WERI-Rb-1 (cell line): ENCODE measurements at regions not wholly inside any gene's neighbourhood (a gene's known extent, or its start where the extent isn't known, plus 50 kb on each side); places are given as distances from the start of the nearest gene placed in this dataset.
"Not testable (repeated sequence)": the region's sequence is repeated elsewhere in the genome, so short reads cannot be mapped to it uniquely, and the experiment has no call there.

Experiments used
- DNase-seq: peaks from one replicate; pipeline ENCODE4 v3.0.0-alpha.2; 2020
- H3K27ac ChIP-seq: fragments of 250-450 bp; sonication (Bioruptor Pico); 2 replicates; pipeline ENCODE4 v1.5.1; 2020; ENCODE audit warnings: mild to moderate bottlenecking, moderate library complexity
- H3K27me3 ChIP-seq: fragments of 250-450 bp; sonication (Bioruptor Pico); 2 replicates; pipeline ENCODE4 v1.5.1; 2021; ENCODE audit warnings: mild to moderate bottlenecking, low read depth, moderate library complexity; ENCODE audit not compliant: insufficient read depth, severe bottlenecking
- H3K36me3 ChIP-seq: fragments of 250-450 bp; sonication (Bioruptor Pico); 2 replicates; pipeline ENCODE4 v1.5.1; 2020; ENCODE audit warnings: mild to moderate bottlenecking, moderate library complexity
- H3K4me3 ChIP-seq: 2 replicates; pipeline ENCODE4 v1.5.1; 2011; ENCODE audit warnings: low read depth, mild to moderate bottlenecking, control low read depth, low read length
- H3K9me3 ChIP-seq: fragments of 250-450 bp; sonication (Bioruptor Pico); 2 replicates; pipeline ENCODE4 v1.5.1; 2021; ENCODE audit warnings: mild to moderate bottlenecking, moderate library complexity; ENCODE audit not compliant: severe bottlenecking
- CTCF ChIP-seq: IDR thresholded peaks from 2 replicates; pipeline ENCODE4 v1.5.1; 2011; ENCODE audit warnings: low read depth, mild to moderate bottlenecking, control low read depth, inconsistent platforms, low read length

- Histone ChIP-seq H3K36me3 (no peaks in the 10 kb centered on the region), H3K9me3 (no peaks in the 10 kb centered on the region), H3K27ac (no peak overlapping the region), H3K27me3 (no peaks in the 10 kb centered on the region), H3K4me3 (no peak overlapping the region)
- no peak for DNase-seq
- no peak for TF ChIP-seq CTCF
Observed at GRCh38 chr18:39167990-39168389, 1602.4 kb upstream of the CELF4 start.

GRCh38 chr18:39166776-39167175 is 1601.2 kb upstream of the CELF4 start:
- Histone ChIP-seq H3K36me3 (no peaks in the 10 kb centered on the region), H3K27me3 (no peaks in the 10 kb centered on the region), H3K27ac (no peak overlapping the region), H3K9me3 (no peaks in the 10 kb centered on the region), H3K4me3 (no peak overlapping the region)
- no peak for DNase-seq
- TF ChIP-seq CTCF, result no peak

GRCh38 chr18:39162013-39162827 is 1596.6 kb upstream of the CELF4 start:
- H3K9me3 ChIP-seq, result no peaks in the 10 kb centered on the region
- no peak overlapping the region for H3K4me3 ChIP-seq
- TF ChIP-seq CTCF, result no peak
- H3K27me3 ChIP-seq, result no peaks in the 10 kb centered on the region
- no peak overlapping the region for H3K27ac ChIP-seq
- DNase-seq, result no peak
- H3K36me3 ChIP-seq, result no peaks in the 10 kb centered on the region

DNA sequence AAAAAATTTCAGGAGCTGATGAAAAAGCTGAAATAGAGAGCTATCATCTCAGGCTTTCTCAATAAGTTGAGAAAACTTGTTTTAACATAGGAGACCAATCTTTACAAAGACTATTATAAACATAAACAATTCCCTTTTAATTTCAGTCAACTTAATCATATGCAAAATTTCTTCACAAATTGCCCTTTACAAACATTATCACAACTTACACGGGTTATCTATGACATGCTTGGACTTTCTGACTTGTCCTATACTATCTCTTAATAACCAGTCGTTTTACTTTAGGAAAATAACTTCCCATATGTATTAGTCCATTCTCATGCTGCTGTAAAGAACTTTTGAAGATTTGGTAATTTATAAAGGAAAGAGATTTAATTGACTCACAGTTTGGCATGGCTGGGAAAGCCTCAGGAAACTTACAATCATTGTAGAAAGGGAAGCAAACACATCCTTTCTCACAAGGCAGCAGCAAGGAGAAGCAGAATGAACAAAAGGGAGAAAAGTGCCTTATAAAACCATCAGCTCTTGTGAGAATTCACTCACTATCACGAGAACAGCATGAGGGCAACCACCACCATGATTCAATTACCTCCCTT is 1583.7 kb upstream of the CELF4 start:
- Histone ChIP-seq H3K36me3 (no peaks in the 10 kb centered on the region), H3K27ac (no peak overlapping the region), H3K27me3 (no peaks in the 10 kb centered on the region), H3K4me3 (no peak overlapping the region), H3K9me3 (peaks cover 6% of the 10 kb centered on the region)
- DNase-seq, result no peak
- TF ChIP-seq CTCF, result no peak

DNA sequence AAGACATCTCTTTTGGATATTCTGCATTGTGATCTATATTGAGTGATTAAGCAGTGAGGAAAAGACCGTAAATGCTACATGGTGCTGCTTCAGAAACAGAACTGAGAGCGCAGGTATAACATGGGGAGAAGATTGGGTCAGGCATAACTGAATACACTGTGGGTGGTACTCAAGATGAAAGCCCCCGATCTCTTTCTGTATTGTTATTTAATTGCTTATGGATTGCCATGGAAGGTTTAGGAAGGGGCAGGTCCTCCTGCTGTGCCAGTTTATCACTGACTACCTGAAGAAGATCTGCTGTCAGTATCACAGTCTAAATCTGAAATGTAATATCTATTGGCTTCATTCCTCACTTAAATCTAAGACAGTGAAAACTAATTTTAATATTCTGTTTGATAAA is 1568.7 kb upstream of the CELF4 start:
- Histone ChIP-seq H3K9me3 (no peaks in the 10 kb centered on the region), H3K4me3 (no peak overlapping the region), H3K27ac (no peak overlapping the region), H3K27me3 (no peaks in the 10 kb centered on the region), H3K36me3 (no peaks in the 10 kb centered on the region)
- DNase-seq, result no peak
- no peak for TF ChIP-seq CTCF

DNA sequence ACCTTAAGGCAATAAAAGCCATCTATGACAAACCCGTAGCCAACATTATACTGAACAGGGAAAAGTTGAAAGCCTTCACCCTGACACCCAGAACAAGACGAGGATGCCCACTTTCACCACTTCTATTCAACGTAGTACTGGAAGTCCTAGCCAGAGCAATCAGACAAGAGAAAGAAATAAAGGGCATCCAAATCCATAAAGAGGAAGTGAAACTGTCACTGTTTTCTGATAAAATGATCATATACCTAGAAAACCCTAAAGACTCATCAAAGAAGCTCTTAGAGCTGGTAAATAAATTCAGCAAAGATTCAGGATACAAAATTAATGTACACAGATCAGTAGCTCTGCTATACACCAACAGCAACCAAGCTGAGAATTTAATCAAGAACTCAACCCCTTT is 1561.9 kb upstream of the CELF4 start:
- not testable (repeated sequence) for H3K9me3 ChIP-seq, H3K36me3 ChIP-seq, H3K27ac ChIP-seq, H3K27me3 ChIP-seq, H3K4me3 ChIP-seq, DNase-seq
